Testis (tissue), 2 donors: ENCODE measurements at regions not wholly inside any gene's neighbourhood (a gene's known extent, or its start where the extent isn't known, plus 50 kb on each side); places are given as distances from the start of the nearest gene placed in this dataset.

Source experiments
- POLR2A ChIP-seq: fragments of 450-650 bp; IDR thresholded peaks from one replicate; pipeline ENCODE4 v1.6.1; 2017; ENCODE audit warnings: antibody characterized with exemption, mild to moderate bottlenecking, moderate library complexity
- TF ChIP-seq, protein P1 (sequence below), 3 experiments: fragments of 450-650 bp in 2 of 3; fragments of 200-600 bp in 1 of 3; sonication (generic) in 1 of 3; IDR thresholded peaks; one replicate each; pipeline ENCODE4 v1.5.1; 2016 to 2019; ENCODE audit warnings: antibody characterized with exemption in 3 of 3, mild to moderate bottlenecking in 2 of 3, moderate library complexity in 1 of 3

GRCh38 chr14:95406756-95407277 is 87.1 kb upstream of the CLMN start:
- TF ChIP-seq, protein P1, sequence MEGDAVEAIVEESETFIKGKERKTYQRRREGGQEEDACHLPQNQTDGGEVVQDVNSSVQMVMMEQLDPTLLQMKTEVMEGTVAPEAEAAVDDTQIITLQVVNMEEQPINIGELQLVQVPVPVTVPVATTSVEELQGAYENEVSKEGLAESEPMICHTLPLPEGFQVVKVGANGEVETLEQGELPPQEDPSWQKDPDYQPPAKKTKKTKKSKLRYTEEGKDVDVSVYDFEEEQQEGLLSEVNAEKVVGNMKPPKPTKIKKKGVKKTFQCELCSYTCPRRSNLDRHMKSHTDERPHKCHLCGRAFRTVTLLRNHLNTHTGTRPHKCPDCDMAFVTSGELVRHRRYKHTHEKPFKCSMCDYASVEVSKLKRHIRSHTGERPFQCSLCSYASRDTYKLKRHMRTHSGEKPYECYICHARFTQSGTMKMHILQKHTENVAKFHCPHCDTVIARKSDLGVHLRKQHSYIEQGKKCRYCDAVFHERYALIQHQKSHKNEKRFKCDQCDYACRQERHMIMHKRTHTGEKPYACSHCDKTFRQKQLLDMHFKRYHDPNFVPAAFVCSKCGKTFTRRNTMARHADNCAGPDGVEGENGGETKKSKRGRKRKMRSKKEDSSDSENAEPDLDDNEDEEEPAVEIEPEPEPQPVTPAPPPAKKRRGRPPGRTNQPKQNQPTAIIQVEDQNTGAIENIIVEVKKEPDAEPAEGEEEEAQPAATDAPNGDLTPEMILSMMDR (IDR thresholded peaks at IDR 0.05) = no peak
- TF ChIP-seq POLR2A = no peak
